ENCODE measurements at regions not wholly inside any gene's neighbourhood (a gene's known extent, or its start where the extent isn't known, plus 50 kb on each side); places are given as distances from the start of the nearest gene placed in this dataset.
"Not testable (repeated sequence)": the region's sequence is repeated elsewhere in the genome, so short reads cannot be mapped to it uniquely, and the experiment has no call there.

- DNase-seq = no peak
Measured at GRCh38 chr6:144435602-144436426, 150.7 kb downstream of the UTRN start.

GRCh38 chr6:144437105-144437504, 152.0 kb downstream of the UTRN start:
- DNase-seq = no peak

GRCh38 chr6:144438103-144438502, 153.0 kb downstream of the UTRN start:
- no peak for DNase-seq

- DNase-seq = no peak
Measured at GRCh38 chr6:144439016-144439415, 153.9 kb downstream of the UTRN start.

- not testable (repeated sequence) for DNase-seq
Measured at GRCh38 chr6:144441801-144442200, 156.7 kb downstream of the UTRN start.

- DNase-seq = no peak
Measured at GRCh38 chr6:144443157-144443556, 158.0 kb downstream of the UTRN start.

GRCh38 chr6:144447472-144447871, 162.3 kb downstream of the UTRN start:
- DNase-seq = no peak

- DNase-seq = no peak
Measured at GRCh38 chr6:144449218-144449617, 164.1 kb downstream of the UTRN start.

GRCh38 chr6:144449911-144450597, 164.9 kb downstream of the UTRN start:
- no peak for DNase-seq

GRCh38 chr6:144460327-144461095, 175.4 kb downstream of the UTRN start:
- no peak for DNase-seq

- no peak for DNase-seq
Measured at GRCh38 chr6:144462058-144462457, 176.9 kb downstream of the UTRN start.

GRCh38 chr6:144466716-144467115, 181.6 kb downstream of the UTRN start:
- no peak for DNase-seq

- DNase-seq = no peak
Measured at GRCh38 chr6:144467172-144467762, 182.1 kb downstream of the UTRN start.

GRCh38 chr6:144467921-144468320, 182.8 kb downstream of the UTRN start:
- peak; percentile 21 for DNase-seq

GRCh38 chr6:144468709-144469108, 183.6 kb downstream of the UTRN start:
- DNase-seq = no peak

- no peak for DNase-seq
Measured at GRCh38 chr6:144469144-144469575, 184.0 kb downstream of the UTRN start.

GRCh38 chr6:144470201-144470600, 185.1 kb downstream of the UTRN start:
- not testable (repeated sequence) for DNase-seq

GRCh38 chr6:144471986-144472385, 186.9 kb downstream of the UTRN start:
- DNase-seq = no peak

- DNase-seq = no peak
Measured at GRCh38 chr6:144474290-144474689, 189.2 kb downstream of the UTRN start.

- no peak for DNase-seq
Measured at GRCh38 chr6:144474904-144475303, 189.8 kb downstream of the UTRN start.

- DNase-seq = no peak
Measured at GRCh38 chr6:144475411-144475810, 190.3 kb downstream of the UTRN start.

- no peak for DNase-seq
Measured at GRCh38 chr6:144476286-144476685, 191.2 kb downstream of the UTRN start.
